GM23338 (cell line): ENCODE measurements at regions not wholly inside any gene's neighbourhood (a gene's known extent, or its start where the extent isn't known, plus 50 kb on each side); places are given as distances from the start of the nearest gene placed in this dataset.

Experiments used
- ATAC-seq: fragments of 200-7000 bp; cut with Tn5 transposase; 3 replicates; pipeline ENCODE4 v1.9.1; 2020
- DNase-seq: peaks from one replicate; pipeline ENCODE4 v3.0.0-alpha.2; 2015; ENCODE audit warnings: low spot score
- H2AFZ ChIP-seq: fragments of 200-600 bp; sonication (generic); 2 replicates; pipeline ENCODE4 v1.8.0; 2016; ENCODE audit warnings: antibody characterized with exemption, mild to moderate bottlenecking, moderate library complexity
- H3F3A ChIP-seq: fragments of 200-600 bp; sonication (generic); replicated peaks from 2 replicates; pipeline ENCODE4 v1.8.0; 2017; ENCODE audit warnings: antibody characterized with exemption, mixed run types, low read depth
- H3K27ac ChIP-seq: fragments of 200-600 bp; sonication (generic); 2 replicates; pipeline ENCODE4 v1.6.1; 2016; ENCODE audit warnings: low read depth
- H3K27me3 ChIP-seq: fragments of 200-600 bp; sonication (generic); 2 replicates; pipeline ENCODE4 v1.8.0; 2016; ENCODE audit warnings: mild to moderate bottlenecking, mixed run types, moderate library complexity; ENCODE audit not compliant: insufficient read depth
- H3K36me3 ChIP-seq: fragments of 200-600 bp; sonication (generic); 2 replicates; pipeline ENCODE4 v1.8.0; 2016; ENCODE audit warnings: mild to moderate bottlenecking; ENCODE audit not compliant: insufficient read depth
- H3K4me1 ChIP-seq: fragments of 200-600 bp; sonication (generic); 2 replicates; pipeline ENCODE4 v1.8.0; 2016; ENCODE audit warnings: mild to moderate bottlenecking, moderate library complexity; ENCODE audit not compliant: insufficient read depth
- H3K4me2 ChIP-seq: fragments of 200-600 bp; sonication (generic); 2 replicates; pipeline ENCODE4 v1.7.1; 2017; ENCODE audit warnings: mixed run types
- H3K4me3 ChIP-seq: fragments of 200-600 bp; sonication (generic); 2 replicates; pipeline ENCODE4 v1.6.1; 2016; ENCODE audit warnings: mixed run types
- H3K79me2 ChIP-seq: fragments of 200-600 bp; sonication (generic); replicated peaks from 2 replicates; pipeline ENCODE4 v1.8.0; 2017; ENCODE audit warnings: mild to moderate bottlenecking; ENCODE audit not compliant: insufficient read depth
- H3K9me2 ChIP-seq: fragments of 200-600 bp; sonication (generic); 2 replicates; pipeline ENCODE4 v1.8.0; 2017; ENCODE audit not compliant: insufficient read depth
- H4K20me1 ChIP-seq: fragments of 200-600 bp; sonication (generic); replicated peaks from 2 replicates; pipeline ENCODE4 v1.8.0; 2017; ENCODE audit warnings: mild to moderate bottlenecking; ENCODE audit not compliant: insufficient read depth
- H3K27ac Mint-ChIP-seq: 2 replicates; pipeline ENCODE4 v1.8.0; 2020; ENCODE audit warnings: inconsistent platforms, mild to moderate bottlenecking, moderate library complexity, mixed read lengths
- H3K27me3 Mint-ChIP-seq: 3 replicates; pipeline ENCODE4 v1.8.0; 2022; ENCODE audit warnings: low read depth, mild to moderate bottlenecking, moderate library complexity, mixed read lengths, inconsistent platforms; ENCODE audit not compliant: insufficient read depth, poor library complexity
- H3K36me3 Mint-ChIP-seq: 3 replicates; pipeline ENCODE4 v1.8.0; 2021; ENCODE audit warnings: low read depth, mild to moderate bottlenecking, inconsistent platforms, moderate library complexity, mixed read lengths
- H3K4me1 Mint-ChIP-seq: 3 replicates; pipeline ENCODE4 v1.8.0; 2020; ENCODE audit warnings: mild to moderate bottlenecking, inconsistent platforms, mixed read lengths
- H3K4me3 Mint-ChIP-seq: 3 replicates; pipeline ENCODE4 v1.8.0; 2021; ENCODE audit warnings: moderate library complexity, mild to moderate bottlenecking, inconsistent platforms, mixed read lengths
- H3K9me3 Mint-ChIP-seq: 3 replicates; pipeline ENCODE4 v1.8.0; 2020; ENCODE audit warnings: moderate library complexity, mild to moderate bottlenecking, inconsistent platforms, mixed read lengths
- CREB1 ChIP-seq: fragments of 250-450 bp; sonication (Bioruptor Pico); IDR thresholded peaks from 2 replicates; pipeline ENCODE4 v1.5.0; 2020; ENCODE audit warnings: low read depth, mild to moderate bottlenecking, moderate library complexity
- NANOG ChIP-seq: IDR thresholded peaks from 2 replicates; pipeline ENCODE4 v1.6.1; 2016; ENCODE audit warnings: antibody characterized with exemption, borderline replicate concordance
- POLR2AphosphoS5 ChIP-seq: IDR thresholded peaks from 2 replicates; pipeline ENCODE4 v1.6.1; 2016; ENCODE audit warnings: antibody characterized with exemption, low read depth
- ZNF114 ChIP-seq: fragments of 250-450 bp; sonication (Bioruptor Pico); IDR thresholded peaks from 2 replicates; pipeline ENCODE4 v1.5.0; 2020; ENCODE audit warnings: mild to moderate bottlenecking, moderate library complexity
- ZNF462 ChIP-seq: fragments of 250-450 bp; sonication (Bioruptor Pico); IDR thresholded peaks from 2 replicates; pipeline ENCODE4 v1.5.0; 2020; ENCODE audit warnings: mild to moderate bottlenecking, moderate library complexity
- TF ChIP-seq, protein P1 (sequence below): IDR thresholded peaks from one replicate; pipeline ENCODE4 v1.6.1; 2018; ENCODE audit warnings: antibody characterized with exemption; ENCODE audit not compliant: unreplicated experiment

GRCh38 chr14:99077844-99078236 is 194.2 kb downstream of the BCL11B start:
- H3K27ac ChIP-seq: no peak overlapping the region
- no peak overlapping the region for H3K4me2 ChIP-seq
- Mint-ChIP-seq H3K36me3 (no peaks in the 10 kb centered on the region), H3K27me3 (peaks cover 6% of the 10 kb centered on the region), H3K4me1 (no peaks in the 10 kb centered on the region), H3K27ac (no peak overlapping the region), H3K9me3 (peaks cover 18% of the 10 kb centered on the region), H3K4me3 (no peak overlapping the region)
- no peaks in the 10 kb centered on the region for H4K20me1 ChIP-seq
- no peaks in the 10 kb centered on the region for H3F3A ChIP-seq
- no peaks in the 10 kb centered on the region for H3K4me1 ChIP-seq
- H3K4me3 ChIP-seq: no peak overlapping the region
- TF ChIP-seq ZNF114: no peak
- TF ChIP-seq ZNF462: no peak
- no peak for TF ChIP-seq POLR2AphosphoS5
- TF ChIP-seq NANOG: no peak
- TF ChIP-seq, protein P1, sequence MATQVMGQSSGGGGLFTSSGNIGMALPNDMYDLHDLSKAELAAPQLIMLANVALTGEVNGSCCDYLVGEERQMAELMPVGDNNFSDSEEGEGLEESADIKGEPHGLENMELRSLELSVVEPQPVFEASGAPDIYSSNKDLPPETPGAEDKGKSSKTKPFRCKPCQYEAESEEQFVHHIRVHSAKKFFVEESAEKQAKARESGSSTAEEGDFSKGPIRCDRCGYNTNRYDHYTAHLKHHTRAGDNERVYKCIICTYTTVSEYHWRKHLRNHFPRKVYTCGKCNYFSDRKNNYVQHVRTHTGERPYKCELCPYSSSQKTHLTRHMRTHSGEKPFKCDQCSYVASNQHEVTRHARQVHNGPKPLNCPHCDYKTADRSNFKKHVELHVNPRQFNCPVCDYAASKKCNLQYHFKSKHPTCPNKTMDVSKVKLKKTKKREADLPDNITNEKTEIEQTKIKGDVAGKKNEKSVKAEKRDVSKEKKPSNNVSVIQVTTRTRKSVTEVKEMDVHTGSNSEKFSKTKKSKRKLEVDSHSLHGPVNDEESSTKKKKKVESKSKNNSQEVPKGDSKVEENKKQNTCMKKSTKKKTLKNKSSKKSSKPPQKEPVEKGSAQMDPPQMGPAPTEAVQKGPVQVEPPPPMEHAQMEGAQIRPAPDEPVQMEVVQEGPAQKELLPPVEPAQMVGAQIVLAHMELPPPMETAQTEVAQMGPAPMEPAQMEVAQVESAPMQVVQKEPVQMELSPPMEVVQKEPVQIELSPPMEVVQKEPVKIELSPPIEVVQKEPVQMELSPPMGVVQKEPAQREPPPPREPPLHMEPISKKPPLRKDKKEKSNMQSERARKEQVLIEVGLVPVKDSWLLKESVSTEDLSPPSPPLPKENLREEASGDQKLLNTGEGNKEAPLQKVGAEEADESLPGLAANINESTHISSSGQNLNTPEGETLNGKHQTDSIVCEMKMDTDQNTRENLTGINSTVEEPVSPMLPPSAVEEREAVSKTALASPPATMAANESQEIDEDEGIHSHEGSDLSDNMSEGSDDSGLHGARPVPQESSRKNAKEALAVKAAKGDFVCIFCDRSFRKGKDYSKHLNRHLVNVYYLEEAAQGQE: no peak
- TF ChIP-seq CREB1: no peak
- no peaks in the 10 kb centered on the region for H3K36me3 ChIP-seq
- no peaks in the 10 kb centered on the region for H3K27me3 ChIP-seq
- no peaks in the 10 kb centered on the region for H3K79me2 ChIP-seq
- no peak overlapping the region for H2AFZ ChIP-seq
- DNase-seq (no peak), ATAC-seq (no peak)
- H3K9me2 ChIP-seq: no peaks in the 10 kb centered on the region; the same call in 1 of the 2 replicates
